ENCODE measurements at regions not wholly inside any gene's neighbourhood (a gene's known extent, or its start where the extent isn't known, plus 50 kb on each side); places are given as distances from the start of the nearest gene placed in this dataset.

GRCh38 chr9:117491491-117491890 is 76.6 kb upstream of the ASTN2 start:
- H3K4me2 ChIP-seq (ENCODE audit: low read length, poor library complexity, severe bottlenecking) = no peak overlapping the region
- no peak overlapping the region for H2AFZ ChIP-seq (ENCODE audit: low read depth, low read length)
- no peak overlapping the region for H2BK12ac ChIP-seq (ENCODE audit: low read length in 2 of 2)
- no peak overlapping the region for H3K14ac ChIP-seq (ENCODE audit: low read length in 2 of 2)
- no peak overlapping the region for H3K9ac ChIP-seq (ENCODE audit: low read length)
- H3K18ac ChIP-seq (ENCODE audit: low read depth in 1 of 2, low read length in 2 of 2) = no peak overlapping the region
- H2BK5ac ChIP-seq (ENCODE audit: low read depth, low read length, poor library complexity, severe bottlenecking) = no peak overlapping the region
- no peak overlapping the region for H2AK5ac ChIP-seq (ENCODE audit: low read length, severe bottlenecking)
- H3K4me3 ChIP-seq (ENCODE audit: insufficient read depth in 1 of 2, low read depth in 1 of 2, low read length in 2 of 2) = no peak overlapping the region
- no peak overlapping the region for H3K23ac ChIP-seq (ENCODE audit: low read length in 2 of 2)
- WGBS = 58% methylated on average over 4 of the region's 4 CpGs
- no peaks in the 10 kb centered on the region for H3K9me3 ChIP-seq (ENCODE audit: control insufficient read depth, low read length)
- H4K91ac ChIP-seq (ENCODE audit: low read length) = no peak overlapping the region
- H3K4ac ChIP-seq (ENCODE audit: low read depth in 1 of 2, low read length in 2 of 2) = no peak overlapping the region
- H3K36me3 ChIP-seq (ENCODE audit: control insufficient read depth in 1 of 2, insufficient read depth in 2 of 2, low read depth in 1 of 2, low read length in 2 of 2) = no peaks in the 10 kb centered on the region
- H4K8ac ChIP-seq (ENCODE audit: low read length) = no peak overlapping the region
- H3K27me3 ChIP-seq (ENCODE audit: control insufficient read depth in 1 of 2, insufficient read depth in 1 of 2, low read length in 2 of 2) = no peaks in the 10 kb centered on the region
- peaks cover 2% of the 10 kb centered on the region for H3K4me1 ChIP-seq (ENCODE audit: control insufficient read depth, insufficient read depth, low read depth, low read length)
- H3K27ac ChIP-seq (ENCODE audit: low read length, poor library complexity, severe bottlenecking) = no peak overlapping the region
- H2BK120ac ChIP-seq (ENCODE audit: low read depth, low read length) = no peak overlapping the region
- DNase-seq = no peak
- no peaks in the 10 kb centered on the region for H3K79me1 ChIP-seq (replicated peaks; ENCODE audit: low read length, poor library complexity, severe bottlenecking)
- no peak overlapping the region for H2BK15ac ChIP-seq (ENCODE audit: low read depth, poor library complexity, severe bottlenecking)

- H3K79me1 ChIP-seq (replicated peaks; ENCODE audit: low read length, poor library complexity, severe bottlenecking) = no peaks in the 10 kb centered on the region
- H3K9me3 ChIP-seq (ENCODE audit: control insufficient read depth, low read length) = no peaks in the 10 kb centered on the region
- no peak overlapping the region for H3K14ac ChIP-seq (ENCODE audit: low read length in 2 of 2)
- H3K27me3 ChIP-seq (ENCODE audit: control insufficient read depth in 1 of 2, insufficient read depth in 1 of 2, low read length in 2 of 2) = no peaks in the 10 kb centered on the region
- no peak overlapping the region for H2AFZ ChIP-seq (ENCODE audit: low read depth, low read length)
- no peak overlapping the region for H4K8ac ChIP-seq (ENCODE audit: low read length)
- H3K18ac ChIP-seq (ENCODE audit: low read depth in 1 of 2, low read length in 2 of 2) = no peak overlapping the region
- H2BK12ac ChIP-seq (ENCODE audit: low read length in 2 of 2) = no peak overlapping the region
- H3K27ac ChIP-seq (ENCODE audit: low read length, poor library complexity, severe bottlenecking) = no peak overlapping the region
- no peak overlapping the region for H3K4me3 ChIP-seq (ENCODE audit: insufficient read depth in 1 of 2, low read depth in 1 of 2, low read length in 2 of 2)
- H2BK5ac ChIP-seq (ENCODE audit: low read depth, low read length, poor library complexity, severe bottlenecking) = no peak overlapping the region
- no peak overlapping the region for H3K4ac ChIP-seq (ENCODE audit: low read depth in 1 of 2, low read length in 2 of 2)
- no peak overlapping the region for H2BK15ac ChIP-seq (ENCODE audit: low read depth, poor library complexity, severe bottlenecking)
- H2AK5ac ChIP-seq (ENCODE audit: low read length, severe bottlenecking) = no peak overlapping the region
- no peak overlapping the region for H3K4me2 ChIP-seq (ENCODE audit: low read length, poor library complexity, severe bottlenecking)
- H3K9ac ChIP-seq (ENCODE audit: low read length) = no peak overlapping the region
- no peak overlapping the region for H3K23ac ChIP-seq (ENCODE audit: low read length in 2 of 2)
- H2BK120ac ChIP-seq (ENCODE audit: low read depth, low read length) = no peak overlapping the region
- H4K91ac ChIP-seq (ENCODE audit: low read length) = no peak overlapping the region
- peaks cover 2% of the 10 kb centered on the region for H3K4me1 ChIP-seq (ENCODE audit: control insufficient read depth, insufficient read depth, low read depth, low read length)
- DNase-seq = no peak
- H3K36me3 ChIP-seq (ENCODE audit: control insufficient read depth in 1 of 2, insufficient read depth in 2 of 2, low read depth in 1 of 2, low read length in 2 of 2) = no peaks in the 10 kb centered on the region
Observed at GRCh38 chr9:117490199-117490598, 75.3 kb upstream of the ASTN2 start.

GRCh38 chr9:117488659-117489058 is 73.8 kb upstream of the ASTN2 start:
- Histone ChIP-seq H3K27me3 (ENCODE audit: control insufficient read depth in 1 of 2, insufficient read depth in 1 of 2, low read length in 2 of 2) (no peaks in the 10 kb centered on the region), H2BK15ac (ENCODE audit: low read depth, poor library complexity, severe bottlenecking) (no peak overlapping the region), H4K91ac (ENCODE audit: low read length) (no peak overlapping the region), H2AK5ac (ENCODE audit: low read length, severe bottlenecking) (no peak overlapping the region), H3K18ac (ENCODE audit: low read depth in 1 of 2, low read length in 2 of 2) (no peak overlapping the region), H3K27ac (ENCODE audit: low read length, poor library complexity, severe bottlenecking) (no peak overlapping the region), H2AFZ (ENCODE audit: low read depth, low read length) (no peak overlapping the region), H3K23ac (ENCODE audit: low read length in 2 of 2) (no peak overlapping the region), H3K4me2 (ENCODE audit: low read length, poor library complexity, severe bottlenecking) (no peak overlapping the region), H2BK120ac (ENCODE audit: low read depth, low read length) (no peak overlapping the region), H3K36me3 (ENCODE audit: control insufficient read depth in 1 of 2, insufficient read depth in 2 of 2, low read depth in 1 of 2, low read length in 2 of 2) (no peaks in the 10 kb centered on the region), H3K9ac (ENCODE audit: low read length) (no peak overlapping the region), H3K4me3 (ENCODE audit: insufficient read depth in 1 of 2, low read depth in 1 of 2, low read length in 2 of 2) (no peak overlapping the region), H4K8ac (ENCODE audit: low read length) (no peak overlapping the region), H3K4ac (ENCODE audit: low read depth in 1 of 2, low read length in 2 of 2) (no peak overlapping the region), H3K4me1 (ENCODE audit: control insufficient read depth, insufficient read depth, low read depth, low read length) (peaks cover 2% of the 10 kb centered on the region), H3K9me3 (ENCODE audit: control insufficient read depth, low read length) (no peaks in the 10 kb centered on the region), H3K14ac (ENCODE audit: low read length in 2 of 2) (no peak overlapping the region), H2BK12ac (ENCODE audit: low read length in 2 of 2) (no peak overlapping the region), H3K79me1 (replicated peaks; ENCODE audit: low read length, poor library complexity, severe bottlenecking) (no peaks in the 10 kb centered on the region), H2BK5ac (ENCODE audit: low read depth, low read length, poor library complexity, severe bottlenecking) (no peak overlapping the region)
- no peak for DNase-seq
- 74% methylated on average over 2 of the region's 4 CpGs for WGBS

- H3K4me2 ChIP-seq (ENCODE audit: low read length, poor library complexity, severe bottlenecking) = peak overlapping the region; percentile 1
- no peak overlapping the region for H3K4ac ChIP-seq (ENCODE audit: low read depth in 1 of 2, low read length in 2 of 2)
- no peak overlapping the region for H4K8ac ChIP-seq (ENCODE audit: low read length)
- no peak overlapping the region for H3K27ac ChIP-seq (ENCODE audit: low read length, poor library complexity, severe bottlenecking)
- no peak overlapping the region for H2BK5ac ChIP-seq (ENCODE audit: low read depth, low read length, poor library complexity, severe bottlenecking)
- no peaks in the 10 kb centered on the region for H3K9me3 ChIP-seq (ENCODE audit: control insufficient read depth, low read length)
- H3K23ac ChIP-seq (ENCODE audit: low read length in 2 of 2) = no peak overlapping the region
- peaks cover 2% of the 10 kb centered on the region for H3K4me1 ChIP-seq (ENCODE audit: control insufficient read depth, insufficient read depth, low read depth, low read length)
- no peak overlapping the region for H3K18ac ChIP-seq (ENCODE audit: low read depth in 1 of 2, low read length in 2 of 2)
- H3K36me3 ChIP-seq (ENCODE audit: control insufficient read depth in 1 of 2, insufficient read depth in 2 of 2, low read depth in 1 of 2, low read length in 2 of 2) = no peaks in the 10 kb centered on the region
- no peak overlapping the region for H2BK15ac ChIP-seq (ENCODE audit: low read depth, poor library complexity, severe bottlenecking)
- peak overlapping the region; percentile 56 for H3K9ac ChIP-seq (ENCODE audit: low read length)
- H3K4me3 ChIP-seq (ENCODE audit: insufficient read depth in 1 of 2, low read depth in 1 of 2, low read length in 2 of 2) = peak overlapping the region in 1 of 2 experiments; percentile 43
- 21% methylated on average over 15 of the region's 15 CpGs for WGBS
- H3K27me3 ChIP-seq (ENCODE audit: control insufficient read depth in 1 of 2, insufficient read depth in 1 of 2, low read length in 2 of 2) = no peaks in the 10 kb centered on the region
- no peak overlapping the region for H2BK12ac ChIP-seq (ENCODE audit: low read length in 2 of 2)
- DNase-seq = peak; percentile 58
- no peaks in the 10 kb centered on the region for H3K79me1 ChIP-seq (replicated peaks; ENCODE audit: low read length, poor library complexity, severe bottlenecking)
- H2BK120ac ChIP-seq (ENCODE audit: low read depth, low read length) = no peak overlapping the region
- no peak overlapping the region for H4K91ac ChIP-seq (ENCODE audit: low read length)
- no peak overlapping the region for H3K14ac ChIP-seq (ENCODE audit: low read length in 2 of 2)
- H2AK5ac ChIP-seq (ENCODE audit: low read length, severe bottlenecking) = no peak overlapping the region
- H2AFZ ChIP-seq (ENCODE audit: low read depth, low read length) = no peak overlapping the region
Observed at GRCh38 chr9:117487555-117488175, 72.8 kb upstream of the ASTN2 start.
